GM12892 (cell line): ENCODE measurements at regions not wholly inside any gene's neighbourhood (a gene's known extent, or its start where the extent isn't known, plus 50 kb on each side); places are given as distances from the start of the nearest gene placed in this dataset.

Experiments used
- DNase-seq: peaks from one replicate; pipeline ENCODE4 v3.0.0; 2011; ENCODE audit not compliant: insufficient read length
- FAIRE-seq: peaks from 2 replicates; lab custom pipeline; 2011; peaks lifted over from hg19 to GRCh38; lab: Jason Lieb, UNC
- POLR2A ChIP-seq: IDR thresholded peaks from 2 replicates; pipeline ENCODE4 v1.6.1; 2011; ENCODE audit warnings: low read depth, low read length, control low read depth
- POLR2AphosphoS5 ChIP-seq: IDR thresholded peaks from 2 replicates; pipeline ENCODE4 v1.6.1; 2011; ENCODE audit warnings: low read depth, low read length, control low read depth
- TAF1 ChIP-seq: IDR thresholded peaks from 2 replicates; pipeline ENCODE4 v1.6.1; 2011; ENCODE audit warnings: low read depth, mild to moderate bottlenecking, control low read depth, low read length, borderline replicate concordance

DNA sequence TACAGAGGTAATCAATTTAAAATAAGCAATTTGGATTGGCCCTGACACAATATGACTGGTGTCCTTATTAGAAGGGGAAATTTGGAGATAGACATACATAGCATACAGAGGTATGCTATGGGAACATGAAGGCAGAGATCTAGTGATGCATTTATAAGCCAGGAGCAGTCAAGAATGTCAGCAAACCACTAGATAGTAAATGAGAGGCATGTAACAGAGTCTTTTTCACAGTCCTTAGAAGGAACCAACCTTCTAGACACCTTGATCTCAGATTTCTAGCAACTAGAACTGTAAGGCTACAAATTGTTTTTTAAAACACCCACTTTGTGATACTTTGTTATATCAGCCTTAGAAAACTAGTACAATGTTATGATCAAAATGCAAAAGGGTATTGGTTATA, 54.3 kb upstream of the CA10 start:
- DNase-seq = no peak
- FAIRE-seq = no peak
- TF ChIP-seq POLR2AphosphoS5 (no peak), POLR2A (no peak), TAF1 (no peak)

GRCh38 chr17:52209507-52209906, 51.0 kb upstream of the CA10 start:
- TF ChIP-seq POLR2A (no peak), TAF1 (no peak), POLR2AphosphoS5 (no peak)
- FAIRE-seq (no peak), DNase-seq (no peak)
